Frontal cortex (tissue), 3 donors: ENCODE measurements at regions not wholly inside any gene's neighbourhood (a gene's known extent, or its start where the extent isn't known, plus 50 kb on each side); places are given as distances from the start of the nearest gene placed in this dataset.
A peak's percentile ranks its signal among the peaks of the same experiment; 100 is the strongest.

Experiments
- DNase-seq, 2 donors: peaks; one replicate each; pipeline ENCODE4 v3.0.0; 2012; ENCODE audit warnings: low spot score in 2 of 2
- FAIRE-seq: peaks from 2 replicates; lab custom pipeline; 2012; peaks lifted over from hg19 to GRCh38; lab: Jason Lieb, UNC
- donor health status: control.
- donor health status: control.
- donor health status: control.

GRCh38 chr10:29037348-29038113 lies 251.3 kb upstream of the LYZL1 start:
- no peak for FAIRE-seq

GRCh38 chr10:29039091-29039490 lies 249.8 kb upstream of the LYZL1 start:
- DNase-seq = no peak
- no peak for FAIRE-seq

More at GRCh38 chr10:29037348-29038113, 251.3 kb upstream of the LYZL1 start:
- DNase-seq = no peak

GRCh38 chr10:29039677-29040189 lies 249.1 kb upstream of the LYZL1 start:
- no peak for FAIRE-seq

GRCh38 chr10:29041616-29042015 lies 247.3 kb upstream of the LYZL1 start:
- FAIRE-seq (no peak), DNase-seq (no peak)

More at GRCh38 chr10:29039677-29040189, 249.1 kb upstream of the LYZL1 start:
- DNase-seq = no peak

- no peak for FAIRE-seq
- no peak for DNase-seq
Measured at GRCh38 chr10:29048506-29048905, 240.4 kb upstream of the LYZL1 start.

- DNase-seq (no peak), FAIRE-seq (no peak)
Measured at GRCh38 chr10:29050081-29050480, 238.8 kb upstream of the LYZL1 start.

- FAIRE-seq = no peak
- DNase-seq = no peak
Measured at GRCh38 chr10:29055101-29055500, 233.8 kb upstream of the LYZL1 start.

- DNase-seq = no peak
- no peak for FAIRE-seq
Measured at GRCh38 chr10:29056729-29057128, 232.1 kb upstream of the LYZL1 start.

GRCh38 chr10:29057822-29058331 lies 231.0 kb upstream of the LYZL1 start:
- DNase-seq (no peak), FAIRE-seq (no peak)

- DNase-seq (no peak), FAIRE-seq (no peak)
Measured at GRCh38 chr10:29063806-29064644, 224.8 kb upstream of the LYZL1 start.

- DNase-seq = no peak
- no peak for FAIRE-seq
Measured at GRCh38 chr10:29064680-29065079, 224.2 kb upstream of the LYZL1 start.

GRCh38 chr10:29067161-29067560 lies 221.7 kb upstream of the LYZL1 start:
- FAIRE-seq = no peak

GRCh38 chr10:29067628-29068027 lies 221.2 kb upstream of the LYZL1 start:
- FAIRE-seq (no peak), DNase-seq (no peak)

More at GRCh38 chr10:29067161-29067560, 221.7 kb upstream of the LYZL1 start:
- DNase-seq = no peak

GRCh38 chr10:29068302-29068701 lies 220.6 kb upstream of the LYZL1 start:
- DNase-seq (no peak), FAIRE-seq (no peak)

- FAIRE-seq (no peak), DNase-seq (no peak)
Measured at GRCh38 chr10:29068966-29069365, 219.9 kb upstream of the LYZL1 start.

- DNase-seq (no peak), FAIRE-seq (no peak)
Measured at GRCh38 chr10:29069941-29070340, 218.9 kb upstream of the LYZL1 start.

- no peak for DNase-seq
- no peak for FAIRE-seq
Measured at GRCh38 chr10:29078919-29079318, 210.0 kb upstream of the LYZL1 start.

- FAIRE-seq = no peak
Measured at GRCh38 chr10:29081231-29081630, 207.6 kb upstream of the LYZL1 start.

GRCh38 chr10:29081951-29082685 lies 206.8 kb upstream of the LYZL1 start:
- peak in 1 of 2 donors; percentile 20 for DNase-seq
- FAIRE-seq = no peak

More at GRCh38 chr10:29081231-29081630, 207.6 kb upstream of the LYZL1 start:
- DNase-seq = no peak

GRCh38 chr10:29083096-29083495 lies 205.8 kb upstream of the LYZL1 start:
- FAIRE-seq (no peak), DNase-seq (peak in 1 of 2 donors; percentile 16)
